GM23338 (cell line): ENCODE measurements at regions not wholly inside any gene's neighbourhood (a gene's known extent, or its start where the extent isn't known, plus 50 kb on each side); places are given as distances from the start of the nearest gene placed in this dataset.

Source experiments
- EZH2 ChIP-seq: fragments of 200-600 bp; sonication (generic); IDR thresholded peaks from one replicate; pipeline ENCODE4 v1.8.0; 2017; ENCODE audit warnings: antibody characterized with exemption, mild to moderate bottlenecking, low read depth; ENCODE audit not compliant: unreplicated experiment
- EZH2phosphoT487 ChIP-seq: fragments of 200-600 bp; sonication (generic); IDR thresholded peaks from one replicate; pipeline ENCODE4 v1.8.1; 2018; ENCODE audit warnings: antibody characterized with exemption; ENCODE audit not compliant: unreplicated experiment
- NANOG ChIP-seq: IDR thresholded peaks from 2 replicates; pipeline ENCODE4 v1.6.1; 2016; ENCODE audit warnings: antibody characterized with exemption, borderline replicate concordance
- POLR2AphosphoS5 ChIP-seq: IDR thresholded peaks from 2 replicates; pipeline ENCODE4 v1.6.1; 2016; ENCODE audit warnings: antibody characterized with exemption, low read depth
- TF ChIP-seq, protein P1 (sequence below), 2 experiments: fragments of 200-600 bp in 1 of 2; sonication (generic) in 1 of 2; conservative IDR thresholded peaks; 2 replicates each; pipeline versions ENCODE4 v1.5.1 to v1.6.1; 2016 to 2017; ENCODE audit warnings: antibody characterized with exemption in 2 of 2, low read depth in 2 of 2, mild to moderate bottlenecking in 2 of 2, moderate library complexity in 1 of 2
- TF ChIP-seq, protein P2 (sequence below): IDR thresholded peaks from one replicate; pipeline ENCODE4 v1.6.1; 2018; ENCODE audit warnings: antibody characterized with exemption; ENCODE audit not compliant: unreplicated experiment
- TF ChIP-seq, protein P3 (sequence below): IDR thresholded peaks from 2 replicates; pipeline ENCODE4 v1.6.1; 2016; ENCODE audit warnings: antibody characterized with exemption

DNA sequence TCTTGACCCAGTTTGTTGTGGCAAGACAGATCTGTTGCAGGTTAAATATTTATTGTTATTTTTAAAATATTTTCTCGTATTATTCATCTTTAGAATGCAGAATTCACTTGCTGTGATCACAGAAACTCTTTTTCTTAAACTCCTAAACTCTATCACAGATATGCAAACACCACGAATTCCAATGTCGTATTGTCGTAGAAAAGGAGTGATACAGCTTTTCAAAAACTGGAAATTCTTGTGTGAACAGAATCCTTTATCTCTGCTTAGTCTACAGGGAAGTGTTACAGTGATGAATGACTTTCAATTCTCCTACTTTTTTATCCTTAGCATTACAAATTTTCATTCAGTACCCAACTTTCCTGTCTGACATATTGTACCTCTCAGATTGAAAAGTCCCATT lies 1329.5 kb upstream of the B3GALT2 start:
- TF ChIP-seq EZH2phosphoT487 (no peak), POLR2AphosphoS5 (no peak), EZH2 (no peak), NANOG (no peak)
- TF ChIP-seq, protein P1, sequence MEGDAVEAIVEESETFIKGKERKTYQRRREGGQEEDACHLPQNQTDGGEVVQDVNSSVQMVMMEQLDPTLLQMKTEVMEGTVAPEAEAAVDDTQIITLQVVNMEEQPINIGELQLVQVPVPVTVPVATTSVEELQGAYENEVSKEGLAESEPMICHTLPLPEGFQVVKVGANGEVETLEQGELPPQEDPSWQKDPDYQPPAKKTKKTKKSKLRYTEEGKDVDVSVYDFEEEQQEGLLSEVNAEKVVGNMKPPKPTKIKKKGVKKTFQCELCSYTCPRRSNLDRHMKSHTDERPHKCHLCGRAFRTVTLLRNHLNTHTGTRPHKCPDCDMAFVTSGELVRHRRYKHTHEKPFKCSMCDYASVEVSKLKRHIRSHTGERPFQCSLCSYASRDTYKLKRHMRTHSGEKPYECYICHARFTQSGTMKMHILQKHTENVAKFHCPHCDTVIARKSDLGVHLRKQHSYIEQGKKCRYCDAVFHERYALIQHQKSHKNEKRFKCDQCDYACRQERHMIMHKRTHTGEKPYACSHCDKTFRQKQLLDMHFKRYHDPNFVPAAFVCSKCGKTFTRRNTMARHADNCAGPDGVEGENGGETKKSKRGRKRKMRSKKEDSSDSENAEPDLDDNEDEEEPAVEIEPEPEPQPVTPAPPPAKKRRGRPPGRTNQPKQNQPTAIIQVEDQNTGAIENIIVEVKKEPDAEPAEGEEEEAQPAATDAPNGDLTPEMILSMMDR (conservative IDR thresholded peaks at IDR 0.05; ENCODE audit: low read depth in 2 of 2), result no peak
- TF ChIP-seq, protein P2, sequence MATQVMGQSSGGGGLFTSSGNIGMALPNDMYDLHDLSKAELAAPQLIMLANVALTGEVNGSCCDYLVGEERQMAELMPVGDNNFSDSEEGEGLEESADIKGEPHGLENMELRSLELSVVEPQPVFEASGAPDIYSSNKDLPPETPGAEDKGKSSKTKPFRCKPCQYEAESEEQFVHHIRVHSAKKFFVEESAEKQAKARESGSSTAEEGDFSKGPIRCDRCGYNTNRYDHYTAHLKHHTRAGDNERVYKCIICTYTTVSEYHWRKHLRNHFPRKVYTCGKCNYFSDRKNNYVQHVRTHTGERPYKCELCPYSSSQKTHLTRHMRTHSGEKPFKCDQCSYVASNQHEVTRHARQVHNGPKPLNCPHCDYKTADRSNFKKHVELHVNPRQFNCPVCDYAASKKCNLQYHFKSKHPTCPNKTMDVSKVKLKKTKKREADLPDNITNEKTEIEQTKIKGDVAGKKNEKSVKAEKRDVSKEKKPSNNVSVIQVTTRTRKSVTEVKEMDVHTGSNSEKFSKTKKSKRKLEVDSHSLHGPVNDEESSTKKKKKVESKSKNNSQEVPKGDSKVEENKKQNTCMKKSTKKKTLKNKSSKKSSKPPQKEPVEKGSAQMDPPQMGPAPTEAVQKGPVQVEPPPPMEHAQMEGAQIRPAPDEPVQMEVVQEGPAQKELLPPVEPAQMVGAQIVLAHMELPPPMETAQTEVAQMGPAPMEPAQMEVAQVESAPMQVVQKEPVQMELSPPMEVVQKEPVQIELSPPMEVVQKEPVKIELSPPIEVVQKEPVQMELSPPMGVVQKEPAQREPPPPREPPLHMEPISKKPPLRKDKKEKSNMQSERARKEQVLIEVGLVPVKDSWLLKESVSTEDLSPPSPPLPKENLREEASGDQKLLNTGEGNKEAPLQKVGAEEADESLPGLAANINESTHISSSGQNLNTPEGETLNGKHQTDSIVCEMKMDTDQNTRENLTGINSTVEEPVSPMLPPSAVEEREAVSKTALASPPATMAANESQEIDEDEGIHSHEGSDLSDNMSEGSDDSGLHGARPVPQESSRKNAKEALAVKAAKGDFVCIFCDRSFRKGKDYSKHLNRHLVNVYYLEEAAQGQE, result no peak
- TF ChIP-seq, protein P3, sequence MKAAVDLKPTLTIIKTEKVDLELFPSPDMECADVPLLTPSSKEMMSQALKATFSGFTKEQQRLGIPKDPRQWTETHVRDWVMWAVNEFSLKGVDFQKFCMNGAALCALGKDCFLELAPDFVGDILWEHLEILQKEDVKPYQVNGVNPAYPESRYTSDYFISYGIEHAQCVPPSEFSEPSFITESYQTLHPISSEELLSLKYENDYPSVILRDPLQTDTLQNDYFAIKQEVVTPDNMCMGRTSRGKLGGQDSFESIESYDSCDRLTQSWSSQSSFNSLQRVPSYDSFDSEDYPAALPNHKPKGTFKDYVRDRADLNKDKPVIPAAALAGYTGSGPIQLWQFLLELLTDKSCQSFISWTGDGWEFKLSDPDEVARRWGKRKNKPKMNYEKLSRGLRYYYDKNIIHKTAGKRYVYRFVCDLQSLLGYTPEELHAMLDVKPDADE, result no peak
